ENCODE measurements at regions not wholly inside any gene's neighbourhood (a gene's known extent, or its start where the extent isn't known, plus 50 kb on each side); places are given as distances from the start of the nearest gene placed in this dataset.

DNA sequence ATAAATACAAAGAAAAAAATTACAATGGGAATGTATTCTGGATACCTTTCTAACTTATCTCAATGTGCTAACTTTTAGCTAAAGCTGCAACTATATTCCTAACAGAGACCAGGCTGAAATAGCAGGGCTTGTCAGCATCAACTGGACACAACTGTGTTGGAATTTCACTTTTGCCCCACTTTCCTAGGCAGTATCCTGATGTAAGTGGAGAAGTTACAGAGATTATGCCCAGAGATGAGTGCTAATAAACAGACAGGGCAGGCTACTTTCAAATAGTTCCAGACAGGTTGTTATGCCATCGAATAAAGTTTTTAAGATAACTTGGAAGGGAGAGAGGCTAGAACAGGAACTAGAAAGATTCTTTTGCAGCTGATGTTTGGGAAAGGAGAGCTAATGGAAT is 201.9 kb downstream of the KCTD12 start:
- DNase-seq (no peak), ATAC-seq (ENCODE audit: poor library complexity) (no peak)
- H3K9me3 ChIP-seq (ENCODE audit: control insufficient read depth in 1 of 2, insufficient read depth in 1 of 2, low read length in 2 of 2): no peaks in the 10 kb centered on the region
- H3K4me1 Mint-ChIP-seq (ENCODE audit: low read depth): no peaks in the 10 kb centered on the region
- H3K9me3 Mint-ChIP-seq: no peaks in the 10 kb centered on the region
- TF ChIP-seq, protein P1, sequence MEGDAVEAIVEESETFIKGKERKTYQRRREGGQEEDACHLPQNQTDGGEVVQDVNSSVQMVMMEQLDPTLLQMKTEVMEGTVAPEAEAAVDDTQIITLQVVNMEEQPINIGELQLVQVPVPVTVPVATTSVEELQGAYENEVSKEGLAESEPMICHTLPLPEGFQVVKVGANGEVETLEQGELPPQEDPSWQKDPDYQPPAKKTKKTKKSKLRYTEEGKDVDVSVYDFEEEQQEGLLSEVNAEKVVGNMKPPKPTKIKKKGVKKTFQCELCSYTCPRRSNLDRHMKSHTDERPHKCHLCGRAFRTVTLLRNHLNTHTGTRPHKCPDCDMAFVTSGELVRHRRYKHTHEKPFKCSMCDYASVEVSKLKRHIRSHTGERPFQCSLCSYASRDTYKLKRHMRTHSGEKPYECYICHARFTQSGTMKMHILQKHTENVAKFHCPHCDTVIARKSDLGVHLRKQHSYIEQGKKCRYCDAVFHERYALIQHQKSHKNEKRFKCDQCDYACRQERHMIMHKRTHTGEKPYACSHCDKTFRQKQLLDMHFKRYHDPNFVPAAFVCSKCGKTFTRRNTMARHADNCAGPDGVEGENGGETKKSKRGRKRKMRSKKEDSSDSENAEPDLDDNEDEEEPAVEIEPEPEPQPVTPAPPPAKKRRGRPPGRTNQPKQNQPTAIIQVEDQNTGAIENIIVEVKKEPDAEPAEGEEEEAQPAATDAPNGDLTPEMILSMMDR (IDR thresholded peaks at IDR 0.05): no peak
- no peak overlapping the region for H3K27ac ChIP-seq (ENCODE audit: low read depth in 1 of 2, low read length in 2 of 2)
- no peak overlapping the region for H3K27ac Mint-ChIP-seq
- H3K27me3 Mint-ChIP-seq: peaks cover 11% of the 10 kb centered on the region
- intact Hi-C loops (cut with DNase I, micrococcal nuclease): no loop called here
- no peaks in the 10 kb centered on the region for H3K36me3 Mint-ChIP-seq (ENCODE audit: low read depth)
- CTCF ChIA-PET: no interaction called here
- H3K36me3 ChIP-seq (ENCODE audit: insufficient read depth, low read length): no peaks in the 10 kb centered on the region
- POLR2A ChIA-PET: no interaction called here
- no peak overlapping the region for H3K4me3 ChIP-seq (ENCODE audit: low read length)
- H3K4me3 Mint-ChIP-seq: no peak overlapping the region
- H3K27me3 ChIP-seq (ENCODE audit: control insufficient read depth in 1 of 2, insufficient read depth in 2 of 2, low read length in 2 of 2): no peaks in the 10 kb centered on the region
- no peaks in the 10 kb centered on the region for H3K4me1 ChIP-seq (ENCODE audit: insufficient read depth, low read length)

DNA sequence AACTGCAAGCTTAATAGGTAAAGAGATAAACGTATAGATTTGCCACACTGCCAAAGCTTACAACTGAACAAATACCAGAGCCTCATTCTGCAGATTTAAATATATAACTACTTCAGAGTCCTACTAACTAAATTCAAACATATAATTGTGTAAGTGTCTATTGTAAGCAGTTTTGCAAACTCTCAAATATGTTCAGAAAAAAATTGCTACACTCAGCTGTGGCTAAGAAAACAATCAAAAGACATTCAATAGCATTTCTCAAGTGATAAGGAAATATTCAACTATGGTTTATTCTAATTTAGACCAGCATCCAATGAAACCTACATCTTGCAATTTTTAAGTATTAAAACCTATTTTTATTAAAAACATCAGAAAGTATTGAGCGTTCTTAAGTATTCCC is 202.4 kb downstream of the KCTD12 start:
- Mint-ChIP-seq H3K36me3 (ENCODE audit: low read depth) (no peaks in the 10 kb centered on the region), H3K4me1 (ENCODE audit: low read depth) (no peaks in the 10 kb centered on the region), H3K27me3 (peaks cover 11% of the 10 kb centered on the region), H3K4me3 (no peak overlapping the region), H3K9me3 (no peaks in the 10 kb centered on the region), H3K27ac (no peak overlapping the region)
- no peak for DNase-seq
- ChIA-PET CTCF (no interaction called here), POLR2A (no interaction called here)
- TF ChIP-seq, protein P1 (IDR thresholded peaks at IDR 0.05): no peak
- H3K27ac ChIP-seq (ENCODE audit: low read depth in 1 of 2, low read length in 2 of 2): no peak overlapping the region
- intact Hi-C loops (cut with DNase I, micrococcal nuclease): no loop called here
- no peaks in the 10 kb centered on the region for H3K9me3 ChIP-seq (ENCODE audit: control insufficient read depth in 1 of 2, insufficient read depth in 1 of 2, low read length in 2 of 2)
- no peaks in the 10 kb centered on the region for H3K4me1 ChIP-seq (ENCODE audit: insufficient read depth, low read length)
- H3K4me3 ChIP-seq (ENCODE audit: low read length): no peak overlapping the region
- H3K36me3 ChIP-seq (ENCODE audit: insufficient read depth, low read length): no peaks in the 10 kb centered on the region
- no peak for ATAC-seq (ENCODE audit: poor library complexity)
- H3K27me3 ChIP-seq (ENCODE audit: control insufficient read depth in 1 of 2, insufficient read depth in 2 of 2, low read length in 2 of 2): no peaks in the 10 kb centered on the region

DNA sequence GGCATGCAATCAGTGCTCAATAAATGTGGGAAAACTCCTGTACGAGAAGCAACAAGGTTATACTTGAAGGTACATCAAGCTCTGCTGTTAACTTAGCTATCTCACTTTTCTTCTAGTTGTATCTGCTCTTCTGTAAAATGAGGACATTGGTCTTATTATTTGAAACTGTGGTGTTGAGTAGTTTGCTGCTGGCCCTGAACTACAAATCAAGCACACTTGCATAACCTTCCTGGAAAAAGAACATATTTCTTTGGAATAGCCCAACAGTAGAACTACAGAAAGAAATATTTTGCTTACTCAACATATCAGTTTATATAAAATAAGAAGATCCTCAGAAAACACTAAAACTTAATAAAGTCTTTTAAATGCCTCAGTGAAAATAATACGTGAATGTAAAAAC is 203.0 kb downstream of the KCTD12 start:
- ATAC-seq (ENCODE audit: poor library complexity): no peak
- Histone ChIP-seq H3K27me3 (ENCODE audit: control insufficient read depth in 1 of 2, insufficient read depth in 2 of 2, low read length in 2 of 2) (no peaks in the 10 kb centered on the region), H3K36me3 (ENCODE audit: insufficient read depth, low read length) (no peaks in the 10 kb centered on the region), H3K4me3 (ENCODE audit: low read length) (no peak overlapping the region), H3K27ac (ENCODE audit: low read depth in 1 of 2, low read length in 2 of 2) (no peak overlapping the region), H3K9me3 (ENCODE audit: control insufficient read depth in 1 of 2, insufficient read depth in 1 of 2, low read length in 2 of 2) (no peaks in the 10 kb centered on the region), H3K4me1 (ENCODE audit: insufficient read depth, low read length) (no peaks in the 10 kb centered on the region)
- CTCF ChIA-PET: no interaction called here
- TF ChIP-seq, protein P1 (IDR thresholded peaks at IDR 0.05): no peak
- Mint-ChIP-seq H3K4me3 (no peak overlapping the region), H3K27me3 (peaks cover 11% of the 10 kb centered on the region), H3K9me3 (no peaks in the 10 kb centered on the region), H3K27ac (no peak overlapping the region), H3K4me1 (ENCODE audit: low read depth) (no peaks in the 10 kb centered on the region), H3K36me3 (ENCODE audit: low read depth) (no peaks in the 10 kb centered on the region)
- no peak for DNase-seq
- intact Hi-C loops (cut with DNase I, micrococcal nuclease): no loop called here
- POLR2A ChIA-PET: no interaction called here
